ENCODE measurements at regions not wholly inside any gene's neighbourhood (a gene's known extent, or its start where the extent isn't known, plus 50 kb on each side); places are given as distances from the start of the nearest gene placed in this dataset.

DNA sequence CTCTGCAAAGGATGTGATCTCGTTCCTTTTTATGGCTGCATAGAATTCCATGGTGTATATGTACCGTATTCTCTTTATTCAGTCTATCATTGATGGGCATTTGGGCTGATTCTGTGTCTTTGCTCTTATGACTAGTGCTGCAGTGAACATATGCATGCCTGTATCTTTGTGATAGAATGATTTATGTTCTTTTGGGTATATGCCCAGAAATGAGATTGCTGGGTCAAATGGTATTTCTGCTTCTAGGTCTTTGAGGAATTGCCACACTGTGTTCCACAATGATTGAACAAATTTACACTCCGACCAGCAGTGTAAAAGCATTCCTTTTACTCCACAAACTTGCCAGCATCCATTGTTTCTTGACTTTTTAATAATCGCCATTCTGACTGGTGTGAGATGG, 60.2 kb upstream of the ADORA2B start:
- TF ChIP-seq, protein P1, sequence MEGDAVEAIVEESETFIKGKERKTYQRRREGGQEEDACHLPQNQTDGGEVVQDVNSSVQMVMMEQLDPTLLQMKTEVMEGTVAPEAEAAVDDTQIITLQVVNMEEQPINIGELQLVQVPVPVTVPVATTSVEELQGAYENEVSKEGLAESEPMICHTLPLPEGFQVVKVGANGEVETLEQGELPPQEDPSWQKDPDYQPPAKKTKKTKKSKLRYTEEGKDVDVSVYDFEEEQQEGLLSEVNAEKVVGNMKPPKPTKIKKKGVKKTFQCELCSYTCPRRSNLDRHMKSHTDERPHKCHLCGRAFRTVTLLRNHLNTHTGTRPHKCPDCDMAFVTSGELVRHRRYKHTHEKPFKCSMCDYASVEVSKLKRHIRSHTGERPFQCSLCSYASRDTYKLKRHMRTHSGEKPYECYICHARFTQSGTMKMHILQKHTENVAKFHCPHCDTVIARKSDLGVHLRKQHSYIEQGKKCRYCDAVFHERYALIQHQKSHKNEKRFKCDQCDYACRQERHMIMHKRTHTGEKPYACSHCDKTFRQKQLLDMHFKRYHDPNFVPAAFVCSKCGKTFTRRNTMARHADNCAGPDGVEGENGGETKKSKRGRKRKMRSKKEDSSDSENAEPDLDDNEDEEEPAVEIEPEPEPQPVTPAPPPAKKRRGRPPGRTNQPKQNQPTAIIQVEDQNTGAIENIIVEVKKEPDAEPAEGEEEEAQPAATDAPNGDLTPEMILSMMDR (IDR thresholded peaks at IDR 0.05) = no peak
- TF ChIP-seq POLR2AphosphoS5 (IDR thresholded peaks at IDR 0.05) = no peak
- no peak for TF ChIP-seq POLR2A (IDR thresholded peaks at IDR 0.05; ENCODE audit: low read depth)
- no peak for TF ChIP-seq EP300 (IDR thresholded peaks at IDR 0.05)
